Fibroblast of skin of abdomen (primary cell): ENCODE measurements at regions not wholly inside any gene's neighbourhood (a gene's known extent, or its start where the extent isn't known, plus 50 kb on each side); places are given as distances from the start of the nearest gene placed in this dataset.

Experiments used
- DNase-seq: peaks from one replicate; pipeline ENCODE4 v3.0.0-alpha.2; 2013

- DNase-seq, result no peak
Measured at GRCh38 chrX:26347171-26347570, 131.2 kb downstream of the MAGEB5 start.

DNA sequence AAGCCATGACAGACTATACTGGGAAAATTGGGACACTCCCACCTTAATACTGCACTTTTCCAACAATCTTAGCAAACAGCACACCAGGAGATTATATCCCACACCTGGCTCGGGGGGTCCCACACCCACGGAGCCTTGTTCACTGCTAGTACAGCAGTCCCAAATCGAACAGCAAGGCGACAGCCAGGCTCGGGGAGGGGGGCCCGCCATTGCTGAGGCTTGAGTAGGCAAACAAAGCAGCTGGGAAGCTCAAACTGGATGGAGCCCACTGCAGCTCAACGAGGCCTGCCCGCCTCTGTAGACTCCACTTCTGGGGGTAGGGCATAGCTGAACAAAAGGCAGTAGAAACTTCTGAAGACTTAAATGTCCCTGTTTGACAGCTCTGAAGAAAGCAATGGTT lies 118.3 kb downstream of the MAGEB5 start:
- DNase-seq, result no peak

GRCh38 chrX:26328608-26329319 lies 112.8 kb downstream of the MAGEB5 start:
- no peak for DNase-seq

- no peak for DNase-seq
Measured at GRCh38 chrX:26309262-26309661, 93.3 kb downstream of the MAGEB5 start.

DNA sequence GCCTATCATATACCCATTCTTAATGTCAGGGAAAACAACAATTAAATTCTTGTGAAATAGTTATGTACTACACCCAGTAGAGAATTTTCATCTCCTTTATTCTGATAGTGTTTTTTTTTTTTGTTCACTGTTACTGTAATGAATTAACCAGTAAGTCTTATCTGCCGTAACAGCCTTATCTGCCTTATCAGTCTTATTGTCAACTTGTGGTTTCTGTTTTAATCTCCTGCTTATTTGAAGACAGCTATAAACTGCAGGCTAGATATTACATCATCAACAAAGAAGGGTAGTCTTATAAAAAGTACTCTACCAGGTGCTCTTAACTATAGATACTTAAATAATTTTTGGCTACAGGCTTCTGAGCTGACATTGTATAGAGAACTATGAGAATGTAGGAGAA lies 79.5 kb downstream of the MAGEB5 start:
- no peak for DNase-seq

DNA sequence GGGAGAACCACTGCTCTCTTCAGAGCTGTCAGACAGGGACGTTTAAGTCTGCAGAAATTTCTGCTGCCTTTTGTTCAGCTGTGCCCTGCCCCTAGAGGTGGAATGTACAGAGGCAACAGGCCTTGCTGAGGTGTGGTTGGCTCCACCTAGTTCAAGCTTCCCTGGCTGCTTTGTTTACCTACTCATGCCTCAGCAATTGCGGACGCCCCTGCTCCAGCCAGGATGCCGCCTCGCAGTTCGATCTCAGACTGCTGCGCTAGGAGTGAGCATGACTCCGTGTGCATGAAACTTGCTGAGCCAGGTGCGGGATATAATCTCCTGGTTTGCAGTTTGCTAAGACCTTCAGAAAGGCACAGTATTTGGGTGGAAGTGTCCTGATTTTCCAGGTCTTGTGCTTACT lies 70.9 kb downstream of the MAGEB5 start:
- DNase-seq, result no peak
